HG03108 (cell line): ENCODE measurements at regions not wholly inside any gene's neighbourhood (a gene's known extent, or its start where the extent isn't known, plus 50 kb on each side); places are given as distances from the start of the nearest gene placed in this dataset.
"Not testable (repeated sequence)": the region's sequence is repeated elsewhere in the genome, so short reads cannot be mapped to it uniquely, and the experiment has no call there.

ENCODE experiments used
- ATAC-seq: cut with Tn5 transposase; IDR thresholded peaks from one replicate; pipeline ENCODE4 v1.9.1; 2021; ENCODE audit warnings: moderate library complexity; ENCODE audit not compliant: unreplicated experiment

DNA sequence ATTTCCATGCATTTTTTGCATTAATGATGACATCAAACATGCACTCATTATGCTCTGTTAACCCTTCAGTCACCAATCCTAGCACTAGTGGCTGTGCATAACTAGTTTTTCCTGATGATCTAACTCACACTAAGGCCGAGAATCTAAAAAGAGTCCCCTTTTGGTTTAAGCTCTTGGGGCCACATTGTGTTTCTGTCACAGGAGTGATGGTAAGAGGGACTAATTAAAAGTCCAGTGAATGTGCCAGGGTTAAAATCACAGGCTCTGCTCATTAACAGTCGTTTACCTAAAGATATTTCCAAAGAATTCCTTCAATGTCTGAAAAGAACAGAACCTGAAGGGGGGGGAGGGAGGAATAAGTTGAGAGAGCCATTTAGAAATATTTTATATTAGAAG lies 359.0 kb upstream of the ANKRD30A start:
- no peak for ATAC-seq

DNA sequence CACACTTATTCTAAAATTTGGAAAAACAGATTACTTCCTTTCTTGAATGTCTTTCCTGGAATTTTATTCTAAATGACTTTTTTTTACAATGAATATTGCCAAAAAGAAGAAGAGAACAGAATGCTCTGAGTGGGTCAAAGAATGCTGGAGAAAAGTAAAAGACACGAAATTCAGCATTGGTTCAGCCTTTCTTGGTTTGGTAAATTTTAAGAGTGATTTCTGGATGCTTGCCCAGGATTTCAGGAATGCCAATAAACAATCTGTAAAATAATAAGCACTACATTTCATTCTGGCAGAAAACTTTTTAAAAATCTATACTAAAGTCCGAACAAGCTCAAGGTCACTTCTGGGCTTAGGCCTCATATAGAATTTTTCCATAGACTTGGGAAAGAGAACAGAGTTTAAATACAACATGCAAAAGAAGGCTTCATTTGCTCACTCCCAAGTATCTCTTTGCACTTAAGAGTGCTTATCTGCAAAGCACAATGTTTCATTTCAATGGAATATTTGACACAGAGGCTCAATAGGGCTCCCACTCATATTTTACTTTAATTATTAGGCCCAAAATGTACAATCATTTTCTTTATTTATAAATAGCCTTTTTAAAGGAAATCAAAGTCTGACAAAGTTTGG lies 359.5 kb upstream of the ANKRD30A start:
- no peak for ATAC-seq

DNA sequence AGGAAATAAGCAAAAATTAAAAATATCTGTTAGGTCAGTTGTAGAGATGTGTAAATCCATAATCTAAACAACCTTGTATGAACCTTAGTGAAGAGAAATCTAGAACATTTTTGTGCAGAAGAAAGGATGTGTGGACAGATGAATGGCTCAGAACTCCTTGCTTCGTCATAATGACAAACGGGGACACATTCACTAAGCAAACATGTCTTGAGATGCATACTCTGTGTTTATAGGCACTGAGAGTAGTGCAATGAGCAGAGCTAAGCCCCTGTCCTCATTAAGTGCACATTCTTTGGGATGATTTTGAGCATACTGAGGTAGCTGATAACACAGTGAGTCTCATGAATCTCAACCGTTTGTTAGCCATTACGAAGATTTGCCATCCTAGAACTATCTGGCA lies 360.6 kb upstream of the ANKRD30A start:
- no peak for ATAC-seq

DNA sequence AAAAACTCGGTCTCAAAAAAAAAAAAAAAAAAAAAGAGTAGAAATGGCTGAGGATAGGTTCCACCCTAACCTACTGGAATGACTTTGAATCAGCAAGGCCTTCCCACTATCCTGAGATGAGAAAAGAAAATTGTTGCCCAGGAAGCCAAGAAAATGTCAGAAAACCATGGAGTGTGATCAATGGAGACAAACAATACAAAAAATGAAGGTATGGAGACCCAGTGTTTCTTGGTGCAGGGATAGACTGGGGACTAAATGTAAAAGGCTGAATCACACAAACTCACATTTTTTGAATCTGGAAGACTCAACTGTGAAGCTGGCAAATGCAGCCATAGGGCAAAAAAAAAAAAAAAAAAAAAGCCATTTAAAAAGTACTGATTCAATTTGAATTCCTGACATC lies 364.3 kb upstream of the ANKRD30A start:
- no peak for ATAC-seq

DNA sequence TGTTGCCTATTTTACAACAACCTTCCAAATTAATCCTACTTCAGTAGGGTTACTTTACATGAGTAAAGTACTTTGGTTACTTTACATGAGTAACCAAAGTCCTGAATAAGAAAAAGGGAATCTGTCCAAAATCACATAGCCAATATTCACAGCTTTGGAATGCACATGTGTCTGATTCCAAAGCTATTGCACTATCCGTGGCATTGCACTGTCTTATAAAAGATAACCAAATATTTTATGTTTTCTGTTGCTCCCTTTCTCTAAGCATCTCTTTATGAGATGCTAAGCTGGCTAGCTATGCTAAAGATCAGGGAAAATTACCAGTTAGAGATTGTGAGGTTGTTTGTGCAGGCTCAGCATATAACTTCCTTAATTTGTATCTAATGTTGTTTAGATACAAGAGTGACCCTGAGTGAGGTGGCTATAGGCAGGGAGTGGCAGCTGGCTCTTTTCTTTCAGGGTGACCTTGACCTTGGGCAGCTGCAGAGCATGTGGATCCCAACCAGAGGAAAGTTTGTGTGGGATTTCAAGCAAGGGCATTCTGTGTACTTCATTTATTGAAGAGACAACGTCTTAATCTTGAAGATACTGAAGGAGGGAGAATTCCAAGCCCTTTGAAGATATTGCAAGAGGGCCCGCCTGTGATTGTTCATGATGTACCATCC lies 366.1 kb upstream of the ANKRD30A start:
- no peak for ATAC-seq

DNA sequence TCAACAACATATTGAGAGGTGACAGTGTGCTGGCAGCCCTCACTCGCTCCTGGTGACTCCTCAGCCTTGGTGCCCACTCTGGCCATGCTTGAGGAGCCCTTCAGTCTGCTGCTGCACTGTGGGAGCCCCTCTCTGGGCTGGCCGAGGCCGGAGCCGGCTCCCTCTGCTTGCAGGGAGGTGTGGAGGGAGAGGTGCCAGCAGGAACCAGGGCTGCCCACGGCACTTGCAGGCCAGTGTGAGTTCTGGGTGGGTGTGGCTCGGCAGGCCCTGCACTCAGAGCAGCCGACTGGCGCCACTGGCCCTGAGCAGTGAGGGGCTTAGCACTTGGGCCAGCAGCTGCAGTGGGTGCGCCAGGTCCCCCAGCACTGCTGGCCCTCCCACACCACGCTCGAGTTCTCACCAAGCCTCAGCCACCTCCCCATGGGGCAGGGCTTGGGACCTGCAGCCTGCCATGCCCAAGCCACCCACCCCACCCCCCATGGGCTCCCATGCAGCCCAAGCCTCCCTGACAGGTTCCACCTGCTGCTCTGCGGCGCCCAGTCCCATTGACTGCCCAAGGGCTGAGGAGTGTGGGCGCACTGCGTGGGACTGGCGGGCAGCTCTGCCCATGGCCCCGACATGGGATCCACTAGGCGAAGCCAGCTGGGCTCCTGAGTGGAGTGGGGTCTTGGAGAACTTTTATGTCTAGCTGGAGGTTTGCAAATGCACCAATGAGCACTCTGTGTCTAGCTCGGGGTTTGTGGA lies 377.1 kb upstream of the ANKRD30A start:
- ATAC-seq, result no peak

DNA sequence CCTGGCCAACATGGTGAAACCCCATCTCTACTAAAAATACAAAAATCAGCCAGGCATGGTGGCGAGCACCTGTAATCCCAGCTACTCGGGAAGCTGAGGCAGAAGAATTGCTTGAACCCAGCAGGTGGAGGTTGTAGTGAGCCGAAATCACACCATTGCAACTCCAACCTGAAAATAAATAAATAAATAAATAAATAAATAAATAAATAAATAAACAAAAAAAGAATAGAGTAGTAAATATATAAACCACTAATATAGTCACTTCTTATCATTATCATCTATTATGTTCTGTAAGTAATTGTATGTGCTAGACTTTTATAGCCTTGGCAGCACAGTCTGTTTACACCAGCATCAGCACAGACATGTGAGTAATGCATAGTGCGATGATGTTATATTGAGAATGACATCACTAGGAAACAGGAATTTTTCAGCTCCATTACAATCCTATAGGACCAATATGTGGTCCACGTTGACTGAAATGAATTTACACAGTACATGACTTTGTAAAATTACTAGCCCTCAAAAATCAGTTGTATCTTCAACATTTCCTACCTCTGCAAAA lies 385.4 kb upstream of the ANKRD30A start:
- ATAC-seq, result no peak

DNA sequence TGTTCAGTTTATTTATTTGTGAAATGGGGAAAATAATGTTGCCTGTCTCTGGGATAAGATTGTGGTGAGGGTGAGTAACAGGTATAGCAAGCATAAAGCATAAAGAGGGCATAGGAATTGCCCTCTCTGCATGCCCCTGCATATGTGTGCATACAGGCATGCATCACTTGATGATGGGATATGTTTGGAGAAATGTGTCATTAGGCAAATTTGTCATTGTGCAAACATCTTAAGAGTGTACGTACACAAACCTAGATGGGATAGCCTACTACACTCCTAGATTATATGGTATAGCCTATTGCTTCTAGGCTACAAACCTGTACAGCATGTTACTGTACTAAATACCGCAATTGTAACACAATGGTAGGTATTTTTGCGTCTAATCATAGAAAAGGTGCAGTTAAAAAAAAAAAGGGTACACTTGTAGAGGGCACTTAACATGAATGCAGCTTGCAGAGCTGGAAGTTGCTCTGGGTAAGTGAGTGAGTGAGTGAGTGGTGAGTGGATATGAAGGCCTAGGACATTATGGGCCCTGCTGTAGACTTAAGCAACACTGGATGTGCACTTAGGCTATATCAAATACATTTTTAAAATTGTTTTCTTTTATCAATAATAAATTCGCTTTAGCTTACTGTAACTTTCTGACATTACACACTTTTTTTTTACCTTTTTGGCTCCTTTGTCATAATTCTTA lies 386.5 kb upstream of the ANKRD30A start:
- ATAC-seq, result no peak

DNA sequence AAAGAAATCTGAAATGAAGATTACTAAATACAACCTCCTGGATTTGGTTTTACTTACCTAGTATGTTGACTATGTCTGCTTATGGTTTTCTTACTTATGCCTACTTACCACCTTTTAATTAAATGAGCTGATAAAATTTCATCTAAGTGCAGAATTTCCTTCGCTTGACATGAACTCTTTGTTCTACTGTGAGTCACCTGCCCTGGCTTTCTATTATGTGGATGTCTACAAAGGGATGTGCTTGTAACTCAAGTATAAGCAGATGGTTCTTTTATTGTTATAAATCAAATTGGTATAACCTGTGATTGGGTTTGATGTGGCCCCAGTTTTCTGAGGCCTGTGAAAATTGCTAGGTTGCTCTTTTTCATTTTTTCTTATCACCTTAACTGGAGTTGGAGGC lies 389.1 kb upstream of the ANKRD30A start:
- ATAC-seq, result no peak

DNA sequence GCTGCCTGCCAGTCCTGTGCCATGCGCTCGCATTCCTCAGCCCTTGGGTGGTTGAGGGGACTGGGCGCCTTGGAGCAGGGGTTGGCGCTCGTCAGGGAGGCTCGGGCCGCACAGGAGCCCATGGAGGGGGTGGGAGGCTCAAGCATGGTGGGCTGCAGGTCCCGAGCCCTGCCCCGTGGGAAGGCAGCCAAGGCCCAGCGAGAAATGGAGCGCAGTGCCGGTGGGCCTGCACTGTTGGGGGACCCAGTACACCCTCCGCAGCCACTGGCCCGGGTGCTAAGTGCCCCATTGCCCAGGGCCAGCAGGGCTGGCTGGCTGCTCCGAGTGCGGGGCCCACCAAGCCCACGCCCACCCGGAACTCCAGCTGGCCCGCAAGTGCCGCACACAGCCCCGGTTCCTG lies 390.8 kb upstream of the ANKRD30A start:
- not testable (repeated sequence) for ATAC-seq

DNA sequence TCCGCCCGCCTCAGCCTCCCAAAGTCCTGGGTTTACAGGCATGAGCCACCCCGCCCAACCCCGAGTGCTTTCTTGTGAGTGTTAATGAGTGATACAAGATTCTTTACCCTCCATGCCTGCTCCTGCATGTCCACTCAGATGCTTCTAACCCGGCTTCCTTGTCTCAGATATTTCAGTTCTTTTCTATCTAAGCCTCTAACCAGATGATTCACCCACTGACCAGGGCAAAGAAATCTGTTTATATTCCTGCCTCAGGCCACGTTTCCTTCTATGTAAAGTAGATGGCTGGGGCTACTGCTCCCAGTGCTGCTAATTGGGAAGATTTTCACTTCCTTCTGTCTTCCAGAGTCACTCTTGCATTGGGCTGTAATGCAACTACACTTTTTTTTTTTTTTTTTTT lies 395.1 kb upstream of the ANKRD30A start:
- ATAC-seq, result no peak

DNA sequence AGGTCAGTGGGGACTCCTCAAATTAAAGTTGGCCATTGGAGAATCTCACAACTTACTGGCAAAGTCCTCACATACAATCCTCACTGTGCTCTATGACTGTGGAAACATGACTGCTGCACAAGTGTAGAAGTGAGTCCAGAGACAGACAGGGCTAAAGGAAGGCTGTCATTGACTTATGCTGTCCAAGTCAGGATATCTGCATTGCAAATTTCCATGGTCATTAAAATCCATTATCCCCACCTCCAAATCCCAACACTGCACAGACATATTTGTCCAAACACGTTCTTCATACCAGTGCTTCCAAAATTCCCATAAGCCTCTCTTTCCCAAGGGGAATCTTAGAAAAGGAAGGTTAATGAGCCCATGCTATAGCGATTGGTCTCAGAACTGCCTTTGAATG lies 396.8 kb upstream of the ANKRD30A start:
- ATAC-seq, result no peak

DNA sequence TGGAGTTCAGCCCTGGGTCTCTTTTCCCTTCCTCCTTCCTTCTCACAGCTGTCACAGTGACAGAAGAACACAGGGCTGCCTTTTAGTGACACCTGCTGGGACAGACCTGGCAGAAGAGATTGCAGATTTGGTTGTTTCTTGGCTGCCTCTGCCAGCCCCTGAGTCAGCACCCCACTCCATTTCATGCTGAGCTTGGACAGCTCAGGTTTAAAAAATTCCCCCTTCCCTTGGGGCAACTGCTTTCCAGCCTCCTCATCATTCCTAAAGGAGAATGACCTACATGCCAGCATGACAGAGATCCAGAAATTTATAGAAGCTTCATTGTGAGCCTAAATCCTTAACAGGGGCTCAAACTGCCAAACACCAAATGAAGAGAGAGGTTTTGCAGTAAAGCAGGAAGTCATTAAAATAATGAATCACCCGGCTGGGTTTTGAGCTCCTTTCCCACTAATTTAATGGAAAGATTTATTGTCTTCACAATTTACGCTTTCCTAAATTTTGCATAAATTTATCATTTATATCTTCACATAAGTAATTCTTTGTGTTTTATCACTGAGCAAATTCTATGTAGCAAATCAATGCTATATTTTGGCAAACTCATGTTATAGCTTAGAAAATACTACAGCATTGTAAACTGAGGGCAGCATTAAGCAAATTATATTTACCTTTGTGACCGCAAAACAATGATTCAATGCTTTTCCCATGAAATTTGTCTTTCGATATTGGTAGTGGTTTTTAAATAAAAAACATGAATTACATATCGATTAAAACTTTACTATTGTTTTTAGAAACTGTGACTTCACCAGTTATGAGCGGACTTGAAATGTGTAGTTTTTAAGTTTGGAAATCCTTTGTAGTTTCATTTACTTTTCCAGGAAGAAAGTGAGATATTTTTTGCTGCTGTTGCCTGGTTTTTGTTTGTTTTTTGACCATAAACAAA lies 399.5 kb upstream of the ANKRD30A start:
- no peak for ATAC-seq

DNA sequence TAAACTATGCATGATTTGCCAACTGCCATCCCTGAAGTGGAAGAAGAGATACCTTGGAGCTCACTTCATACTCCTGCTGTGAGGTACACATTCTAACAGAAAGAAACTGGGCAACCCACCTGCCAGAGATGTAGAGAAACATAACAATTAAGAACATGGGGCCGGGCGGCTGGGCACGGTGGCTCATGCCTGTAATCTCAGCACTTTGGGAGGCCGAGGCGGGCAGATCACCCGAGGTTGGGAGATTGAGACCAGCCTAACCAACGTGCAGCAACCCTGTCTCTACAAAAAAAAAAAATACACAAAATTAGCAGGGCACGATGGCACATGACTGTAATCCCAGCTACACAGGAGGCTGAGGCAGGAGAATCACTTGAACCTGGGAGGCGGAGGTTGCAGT lies 402.6 kb upstream of the ANKRD30A start:
- ATAC-seq, result no peak

DNA sequence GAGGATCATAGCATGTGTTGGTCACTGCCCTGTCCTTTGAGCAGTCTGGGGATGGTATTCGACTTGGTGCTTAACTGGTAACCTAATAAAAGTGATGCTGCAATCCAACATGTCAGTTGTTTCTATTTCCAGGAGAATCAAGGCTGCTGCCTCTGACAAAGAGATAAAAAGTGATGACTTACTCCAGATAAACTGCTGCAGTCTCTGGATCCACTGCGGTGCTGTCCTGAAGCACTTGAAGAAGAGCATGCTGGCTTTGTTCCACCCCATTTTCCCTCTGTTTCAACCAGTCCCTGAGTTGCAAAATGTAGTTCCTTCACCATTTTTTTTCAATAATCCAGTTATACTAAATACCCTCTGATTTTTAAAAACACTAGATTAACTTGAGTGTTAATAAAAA lies 403.5 kb upstream of the ANKRD30A start:
- no peak for ATAC-seq

DNA sequence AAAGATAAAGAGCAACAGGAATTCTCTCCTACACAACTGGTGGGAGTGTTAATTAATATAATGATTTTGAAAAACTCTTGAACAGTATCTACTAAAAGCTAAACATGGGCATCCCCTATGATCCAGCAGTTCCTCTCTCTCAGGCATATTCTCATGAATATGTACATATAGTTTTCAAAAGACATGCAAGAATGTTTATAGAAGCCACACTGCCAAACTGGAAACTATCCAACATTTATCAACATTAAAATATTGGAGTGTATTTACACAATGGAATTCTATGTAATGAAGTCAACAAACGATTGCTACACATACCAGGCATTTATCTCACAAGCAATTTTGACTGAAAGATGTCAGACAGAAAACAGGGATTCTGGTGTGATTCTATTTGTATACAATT lies 404.5 kb upstream of the ANKRD30A start:
- no peak for ATAC-seq

DNA sequence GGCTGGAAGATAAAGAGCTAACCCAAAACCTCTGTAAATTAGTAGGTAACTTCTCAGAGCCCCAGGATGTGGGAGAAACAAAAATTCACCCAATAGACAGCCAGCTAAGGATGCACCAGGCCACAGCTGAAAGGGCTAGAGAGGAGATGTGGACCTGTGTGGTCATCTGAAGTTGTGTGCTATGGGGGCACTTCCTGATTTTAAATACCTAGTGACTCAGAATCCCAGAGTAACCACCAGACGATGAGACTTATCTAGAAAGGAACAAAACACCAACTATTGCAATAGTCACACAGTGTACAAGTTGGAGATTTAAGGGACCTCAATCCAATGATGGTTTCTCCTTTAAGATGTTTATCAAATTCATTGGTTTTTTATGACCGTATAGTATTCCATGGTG lies 408.3 kb upstream of the ANKRD30A start:
- ATAC-seq, result no peak

DNA sequence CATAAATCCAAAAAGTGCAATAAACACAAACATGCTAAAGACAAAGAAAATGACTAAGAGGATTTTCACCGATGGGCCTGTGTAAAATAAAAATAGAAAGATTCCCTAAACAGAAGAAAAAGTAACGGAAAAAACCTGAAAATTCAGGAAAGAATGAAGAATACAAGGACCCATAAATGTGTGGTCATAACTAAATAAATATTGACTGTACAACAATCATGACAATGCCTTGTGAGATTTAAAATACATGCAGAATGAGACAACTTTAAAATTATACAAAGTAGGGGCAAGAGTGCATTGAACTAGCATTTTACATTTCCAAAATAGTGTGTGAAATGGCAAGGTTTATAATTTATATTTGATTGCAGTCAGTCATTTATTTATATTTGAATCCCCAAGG lies 409.1 kb upstream of the ANKRD30A start:
- ATAC-seq, result no peak

DNA sequence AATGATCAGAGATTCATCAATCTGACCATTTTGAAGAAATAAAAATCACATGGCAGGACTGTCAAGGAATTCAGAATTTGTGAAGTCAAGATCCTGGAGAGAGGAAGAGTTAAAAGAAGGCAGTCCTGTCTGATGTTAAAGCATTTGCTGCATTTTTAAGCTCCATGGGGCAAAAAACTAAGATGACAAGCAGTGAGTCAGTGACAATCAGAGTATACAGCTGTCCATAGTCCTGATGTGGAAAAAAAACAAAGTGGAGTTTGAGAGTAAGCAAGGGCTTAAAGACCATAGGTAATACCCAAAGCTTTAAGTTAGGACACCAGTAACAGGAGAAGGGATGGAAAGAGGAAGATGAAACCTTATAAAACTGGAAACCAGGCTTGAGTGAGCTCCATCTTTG lies 412.7 kb upstream of the ANKRD30A start:
- ATAC-seq, result no peak

DNA sequence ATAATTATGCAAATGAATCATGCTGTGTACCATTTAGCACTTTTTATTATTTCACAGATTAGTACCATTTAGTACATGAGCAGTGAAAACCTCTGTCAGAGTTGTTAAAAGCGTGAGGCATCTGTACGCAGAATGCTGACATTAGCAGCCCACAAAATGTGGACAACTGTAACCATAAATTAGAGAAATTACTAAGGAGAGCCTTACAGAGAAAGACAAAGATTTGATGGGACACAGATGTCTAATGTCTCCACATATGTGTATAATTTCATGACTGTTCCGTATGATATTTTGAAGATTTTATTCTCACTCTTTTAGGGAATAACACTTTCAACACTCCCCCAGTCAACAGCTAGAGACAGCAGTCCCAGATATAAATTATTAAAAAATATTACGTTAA lies 414.0 kb upstream of the ANKRD30A start:
- ATAC-seq, result no peak
